GM21367 (cell line): ENCODE measurements at regions not wholly inside any gene's neighbourhood (a gene's known extent, or its start where the extent isn't known, plus 50 kb on each side); places are given as distances from the start of the nearest gene placed in this dataset.
"Not testable (repeated sequence)": the region's sequence is repeated elsewhere in the genome, so short reads cannot be mapped to it uniquely, and the experiment has no call there.

ENCODE experiments used
- ATAC-seq: cut with Tn5 transposase; IDR thresholded peaks from one replicate; pipeline ENCODE4 v1.9.1; 2021; ENCODE audit not compliant: unreplicated experiment

DNA sequence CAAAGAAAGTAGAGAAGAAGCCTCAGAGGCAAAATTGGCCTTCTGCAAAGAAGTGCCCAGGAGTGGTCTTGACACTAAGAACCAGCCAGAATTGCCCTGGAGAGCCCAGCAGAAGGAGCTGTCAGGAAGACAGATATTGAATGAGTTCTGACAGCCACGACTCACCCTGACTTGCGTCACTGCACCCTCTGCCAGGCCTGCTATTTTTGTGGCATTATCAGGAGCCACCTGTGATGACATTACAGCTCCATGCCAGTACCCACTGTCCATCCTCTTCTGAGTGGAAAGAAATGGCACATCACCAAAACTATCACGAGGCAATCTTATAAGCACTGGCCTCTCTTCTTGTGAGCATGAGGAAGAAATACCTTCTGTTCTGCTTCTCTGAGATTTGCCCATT is 67.7 kb downstream of the SMIM20 start:
- no peak for ATAC-seq

GRCh38 chr4:25982962-25983361 is 68.9 kb downstream of the SMIM20 start:
- ATAC-seq, result no peak

- ATAC-seq, result no peak
Observed at GRCh38 chr4:25984266-25984665, 70.2 kb downstream of the SMIM20 start.

- ATAC-seq, result no peak
Observed at GRCh38 chr4:25984796-25985195, 70.8 kb downstream of the SMIM20 start.

GRCh38 chr4:25986807-25987206 is 72.8 kb downstream of the SMIM20 start:
- no peak for ATAC-seq

GRCh38 chr4:25991340-25991739 is 77.3 kb downstream of the SMIM20 start:
- no peak for ATAC-seq

GRCh38 chr4:25993395-25994185 is 79.6 kb downstream of the SMIM20 start:
- ATAC-seq, result no peak

- ATAC-seq, result not testable (repeated sequence)
Observed at GRCh38 chr4:25994577-25994976, 80.6 kb downstream of the SMIM20 start.

- ATAC-seq, result no peak
Observed at GRCh38 chr4:26000274-26000950, 86.4 kb downstream of the SMIM20 start.

- ATAC-seq, result no peak
Observed at GRCh38 chr4:26001413-26001812, 87.4 kb downstream of the SMIM20 start.

- ATAC-seq, result no peak
Observed at GRCh38 chr4:26001816-26002215, 87.8 kb downstream of the SMIM20 start.

DNA sequence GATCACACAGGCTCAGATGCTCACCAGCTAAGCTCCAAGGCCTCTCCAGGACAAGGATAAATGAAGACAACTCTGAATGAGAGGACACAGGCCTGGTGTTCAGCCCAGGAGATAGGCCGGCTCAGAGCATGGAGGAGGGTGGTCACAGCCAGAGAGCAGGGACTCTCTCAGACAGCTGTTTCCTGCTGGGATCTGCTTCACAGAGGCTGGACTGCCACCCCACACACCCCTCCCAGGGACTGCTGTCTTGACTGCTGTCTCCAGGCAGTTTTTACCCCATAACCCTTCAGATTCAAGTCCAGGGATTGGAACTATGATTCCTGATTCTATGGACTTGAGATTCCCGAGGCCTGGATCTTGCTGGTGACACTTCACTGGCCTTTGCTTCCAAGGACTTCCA is 89.0 kb downstream of the SMIM20 start:
- no peak for ATAC-seq

- no peak for ATAC-seq
Observed at GRCh38 chr4:26004290-26004689, 90.3 kb downstream of the SMIM20 start.

- no peak for ATAC-seq
Observed at GRCh38 chr4:26005764-26006163, 91.7 kb downstream of the SMIM20 start.

DNA sequence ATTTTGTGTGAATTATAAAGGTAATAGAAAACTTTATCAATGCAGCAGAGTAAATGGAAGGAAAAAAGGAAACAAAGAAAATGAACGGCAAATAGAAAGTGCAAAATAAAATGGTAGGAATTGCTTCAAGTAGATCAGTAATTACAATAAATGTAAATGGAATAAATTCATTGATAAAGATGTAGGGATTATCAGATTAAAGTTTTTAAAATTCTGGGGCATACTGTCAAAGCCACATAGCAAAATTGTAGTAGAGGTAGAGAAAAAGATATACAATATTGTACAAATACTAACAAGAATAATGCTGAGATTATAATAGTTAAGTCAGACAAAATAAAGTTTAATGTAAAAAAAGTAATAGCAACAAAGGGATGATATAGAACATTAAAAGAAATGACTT is 94.7 kb downstream of the SMIM20 start:
- ATAC-seq, result no peak

- ATAC-seq, result no peak
Observed at GRCh38 chr4:26009502-26009901, 95.5 kb downstream of the SMIM20 start.

GRCh38 chr4:26010304-26010703 is 96.3 kb downstream of the SMIM20 start:
- ATAC-seq, result no peak

- no peak for ATAC-seq
Observed at GRCh38 chr4:26013629-26014028, 99.6 kb downstream of the SMIM20 start.

- no peak for ATAC-seq
Observed at GRCh38 chr4:26015133-26015651, 101.2 kb downstream of the SMIM20 start.

DNA sequence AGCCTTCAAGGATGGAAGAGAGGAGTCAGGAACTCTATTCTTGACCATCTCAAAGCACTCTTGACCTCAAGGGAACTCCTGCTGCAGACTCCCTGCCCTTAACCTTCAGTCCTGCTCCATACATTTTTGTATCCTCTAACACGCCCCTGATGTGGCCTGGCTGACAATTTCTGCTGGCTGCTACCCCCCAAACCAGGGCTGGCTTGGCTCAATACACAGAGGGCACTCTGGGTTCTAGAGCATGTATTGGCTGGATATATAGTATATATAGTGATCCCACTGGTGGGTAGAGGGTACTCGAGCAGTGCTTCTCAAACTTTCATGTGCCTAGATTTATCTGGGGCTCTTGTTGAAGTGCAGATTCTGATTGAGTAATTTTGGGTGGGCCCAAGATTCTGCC is 101.9 kb downstream of the SMIM20 start:
- ATAC-seq, result no peak

DNA sequence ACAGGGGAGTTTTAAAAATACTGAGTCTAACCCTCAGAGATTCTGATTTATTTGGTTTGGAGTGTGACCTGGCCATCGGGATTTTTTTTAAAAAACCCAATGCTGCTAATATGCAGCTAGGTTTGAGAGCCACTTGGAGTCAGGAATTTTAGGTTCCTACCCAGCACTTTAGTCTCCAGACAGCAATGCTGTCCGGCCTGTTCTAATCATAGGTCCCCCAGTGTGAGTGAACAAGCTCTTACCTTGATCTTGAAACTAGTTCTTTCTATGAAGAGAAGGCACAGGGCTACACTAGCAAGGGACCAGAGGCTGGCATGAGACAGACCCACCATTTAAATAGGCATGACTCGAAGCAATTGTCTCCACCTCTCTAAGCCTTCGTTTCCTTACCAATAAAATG is 103.5 kb downstream of the SMIM20 start:
- no peak for ATAC-seq

- ATAC-seq, result not testable (repeated sequence)
Observed at GRCh38 chr4:26017961-26018700, 104.1 kb downstream of the SMIM20 start.
